NCI-H526 (cell line): ENCODE measurements at regions not wholly inside any gene's neighbourhood (a gene's known extent, or its start where the extent isn't known, plus 50 kb on each side); places are given as distances from the start of the nearest gene placed in this dataset.

ENCODE experiments used
- DNase-seq, 2 experiments: peaks; one replicate each; lab custom pipeline; 2025; lab: John Stamatoyannopoulos, UW

DNA sequence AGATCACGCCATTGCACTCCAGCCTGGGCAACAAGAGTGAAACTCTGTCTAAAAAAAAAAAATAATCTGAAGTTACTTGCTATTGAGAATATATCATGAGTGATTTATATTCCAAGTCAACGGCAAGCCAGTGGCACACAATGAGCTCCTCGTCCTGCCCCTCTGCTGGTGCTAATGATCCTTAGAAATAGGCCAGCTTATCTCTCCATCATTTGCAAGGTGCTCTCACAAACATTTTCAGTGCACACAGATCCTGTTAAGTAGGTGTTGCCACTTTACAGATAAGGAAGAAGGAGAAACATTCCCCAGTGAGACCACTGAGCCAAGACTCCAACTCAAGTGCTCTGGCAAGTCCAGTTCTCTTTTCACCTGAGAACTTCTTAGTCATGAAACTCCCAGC lies 91.3 kb upstream of the GPR45 start:
- DNase-seq, result no peak

DNA sequence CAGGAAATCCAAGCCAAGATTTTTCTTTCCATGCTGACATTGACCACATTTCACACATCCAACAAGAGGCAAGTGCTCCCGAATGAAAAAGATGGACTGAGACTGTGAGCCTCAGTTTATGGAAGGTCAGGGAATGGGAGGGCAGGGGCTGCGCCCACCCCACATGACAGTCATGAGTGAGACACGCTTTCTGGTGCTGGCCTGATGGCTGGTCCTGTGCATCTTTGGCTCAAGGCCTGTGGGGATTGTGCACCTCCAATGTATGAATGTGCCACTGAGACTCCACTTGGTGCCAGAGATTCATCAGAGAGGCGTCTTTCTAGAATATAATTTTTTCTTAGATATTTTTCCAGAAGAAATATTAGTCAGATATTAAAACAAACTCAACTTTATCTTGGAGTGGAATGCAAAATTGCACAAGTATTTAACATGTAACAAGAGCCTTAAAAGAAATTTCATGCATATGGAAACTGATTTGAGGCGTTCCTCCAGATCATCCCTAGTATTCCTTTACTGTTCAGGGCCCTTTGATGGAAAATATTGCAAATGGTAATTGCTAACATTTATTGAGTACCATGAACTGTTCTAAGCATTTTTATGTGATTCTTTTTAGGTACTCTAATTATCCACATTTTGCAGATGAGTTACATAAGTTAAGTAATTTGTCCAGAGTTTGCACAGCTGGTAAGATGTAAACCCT lies 87.3 kb upstream of the GPR45 start:
- DNase-seq, result no peak

DNA sequence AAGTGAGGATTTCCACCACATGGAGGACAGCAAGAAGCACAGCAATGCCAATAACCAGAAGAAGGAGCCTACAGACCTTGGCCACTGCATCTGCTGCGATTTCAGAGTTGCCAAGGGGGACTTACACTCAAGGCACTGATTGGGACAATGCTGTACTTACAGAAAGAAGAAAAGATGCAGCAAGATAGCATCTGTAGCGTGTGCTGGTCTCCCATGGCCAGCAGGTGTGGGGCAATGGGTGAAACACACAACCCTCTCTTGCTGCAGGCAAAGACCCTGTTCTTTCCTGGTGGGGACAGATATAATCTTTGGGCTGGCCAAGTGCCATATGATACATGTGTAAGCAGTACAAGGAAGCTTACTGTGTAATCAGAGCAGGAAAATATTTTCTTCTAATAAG lies 85.4 kb upstream of the GPR45 start:
- no peak for DNase-seq

DNA sequence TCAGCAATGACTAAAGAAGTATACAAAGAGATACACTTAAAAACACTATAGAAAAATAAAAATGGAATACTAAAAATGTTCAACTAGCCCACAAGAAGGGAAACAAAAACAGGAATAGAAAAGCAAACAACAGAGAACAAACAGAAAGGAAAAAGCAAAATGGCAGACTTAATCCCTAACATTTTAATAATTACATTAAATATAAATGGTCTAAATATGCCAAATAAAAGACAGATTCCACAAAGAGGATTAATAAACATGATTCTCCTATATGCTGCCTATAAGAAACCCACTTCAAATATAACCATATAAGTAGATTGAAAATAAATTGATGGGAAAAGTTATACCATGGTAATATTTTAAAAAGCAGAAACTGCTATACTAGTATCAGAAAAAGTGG lies 83.5 kb upstream of the GPR45 start:
- no peak for DNase-seq

DNA sequence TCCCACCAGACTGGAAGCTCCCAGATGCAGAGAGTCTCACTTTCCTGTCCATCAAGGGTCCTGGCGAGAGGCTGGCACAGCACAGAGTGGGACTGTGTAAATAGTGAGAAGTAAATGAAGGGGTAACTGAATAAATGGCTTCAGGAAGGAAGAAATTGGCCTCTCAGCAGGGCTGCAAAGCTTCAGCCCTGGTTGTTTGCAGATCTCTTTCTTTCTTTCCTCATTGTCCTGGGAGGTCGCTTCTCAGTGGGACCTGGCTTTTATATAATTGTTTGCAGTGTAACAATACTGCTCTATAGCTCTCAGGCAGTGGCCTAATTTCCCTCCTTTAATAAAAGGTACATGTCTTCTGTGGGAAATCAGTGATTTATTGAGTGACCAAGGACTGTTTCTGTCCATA lies 74.9 kb upstream of the GPR45 start:
- DNase-seq, result no peak

DNA sequence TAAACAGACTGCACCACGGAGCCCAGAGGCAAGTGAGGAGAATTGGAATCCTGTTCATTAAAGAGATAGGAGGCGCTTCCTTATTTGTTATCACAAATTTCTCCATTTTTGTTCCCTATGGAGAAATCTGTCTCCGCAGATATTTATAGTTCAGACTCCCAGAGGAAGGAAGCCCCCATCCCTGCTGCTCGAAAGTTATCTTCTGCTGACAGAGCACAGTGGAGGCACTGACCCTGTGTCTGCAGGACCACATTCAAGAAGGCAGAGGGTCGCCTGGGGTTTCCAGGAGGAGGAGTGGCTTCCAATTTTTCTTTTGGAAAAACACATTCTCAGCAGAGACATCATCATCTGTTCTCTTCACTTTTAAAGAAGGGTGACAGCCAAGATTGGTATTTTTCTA lies 73.0 kb upstream of the GPR45 start:
- no peak for DNase-seq

DNA sequence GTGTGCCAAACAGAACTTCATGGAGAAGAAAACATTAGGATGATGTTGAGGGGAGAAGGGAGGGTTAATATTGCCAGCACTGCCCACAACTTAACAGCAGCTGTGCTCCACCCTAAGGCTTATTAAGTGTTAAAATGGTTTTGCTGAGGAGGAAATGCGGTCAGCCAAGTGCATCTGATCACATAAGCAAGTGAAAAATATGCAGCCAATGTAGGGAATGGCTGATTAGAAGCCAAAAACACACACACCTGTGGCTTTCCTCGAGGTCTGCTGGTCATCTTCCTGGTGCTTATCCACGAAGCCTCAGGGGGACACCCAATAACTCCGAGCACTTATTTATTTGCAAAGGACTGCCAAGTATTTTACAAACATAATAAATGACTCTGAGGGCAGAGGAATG lies 66.3 kb upstream of the GPR45 start:
- no peak for DNase-seq

DNA sequence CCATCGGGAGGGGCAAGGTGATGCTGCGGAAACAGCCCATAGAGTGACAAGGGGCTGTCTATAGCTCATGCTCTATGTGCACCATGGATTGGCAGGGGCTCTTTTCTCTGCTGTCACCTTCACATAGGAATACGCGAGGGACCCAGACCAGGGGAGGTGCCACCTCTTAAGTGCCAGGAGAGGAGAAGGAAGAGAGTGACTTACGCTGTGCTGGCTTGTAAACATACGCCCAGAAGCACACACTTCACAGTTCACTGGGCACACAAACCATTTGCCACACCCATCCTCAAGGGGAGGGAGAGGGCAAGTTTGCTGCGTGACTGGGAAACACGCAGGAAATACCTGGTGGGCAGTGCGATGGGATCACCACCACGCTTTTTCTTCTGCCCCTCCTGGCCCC lies 65.1 kb upstream of the GPR45 start:
- DNase-seq, result peak in 1 of 2 experiments; percentile 42

DNA sequence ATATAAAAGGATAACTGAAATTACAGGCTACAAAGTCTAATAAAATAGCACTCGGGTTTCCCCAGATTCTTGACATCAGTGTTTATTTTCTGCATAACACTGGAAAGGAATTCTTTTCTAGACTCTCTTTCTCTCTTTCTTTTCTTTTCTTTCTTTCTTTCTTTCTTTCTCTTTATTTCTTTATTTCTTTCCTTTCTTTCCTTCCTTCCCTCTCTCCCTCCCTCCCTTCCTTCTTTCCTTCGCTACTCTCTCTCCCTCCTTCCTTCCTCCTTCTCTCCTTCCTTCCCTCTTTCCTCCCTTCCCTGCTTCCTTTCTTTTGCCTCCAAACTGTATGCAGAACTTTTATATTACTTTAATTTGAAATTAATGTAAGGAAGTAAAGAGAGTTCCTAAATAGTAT lies 64.5 kb upstream of the GPR45 start:
- DNase-seq, result no peak

DNA sequence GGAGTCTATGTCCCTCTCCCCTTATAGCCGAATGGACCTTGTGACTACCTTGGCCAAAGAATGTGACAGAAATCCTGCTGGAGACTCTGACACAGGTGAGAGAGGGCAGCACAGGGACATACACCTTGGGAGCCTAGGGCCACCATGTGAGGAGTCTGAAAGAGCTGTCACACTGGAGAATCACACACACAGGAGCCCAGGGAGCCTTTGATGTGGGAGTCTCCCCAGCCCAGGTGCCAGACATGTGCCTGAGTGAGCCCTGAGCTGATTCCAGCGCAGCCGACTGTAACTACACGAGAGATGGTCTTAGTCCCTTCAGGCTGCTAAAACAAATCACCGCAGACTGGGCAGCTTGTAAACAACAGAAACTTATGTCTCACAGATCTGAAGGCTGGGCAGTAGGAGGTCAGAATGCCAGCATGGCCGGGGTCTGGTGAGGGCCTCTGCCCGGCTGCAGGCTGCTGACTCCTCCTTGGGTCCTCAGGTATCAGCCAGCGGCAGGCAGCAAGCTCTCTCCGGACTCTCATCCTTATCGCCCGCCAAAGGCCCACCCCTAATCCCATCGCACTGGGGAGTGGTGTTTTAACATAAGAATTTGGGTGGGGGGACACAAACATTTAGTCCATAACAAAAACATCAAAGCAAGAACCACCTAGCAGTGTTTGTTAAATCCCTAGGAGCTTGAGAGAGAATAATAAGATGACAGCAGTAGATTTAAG lies 63.8 kb upstream of the GPR45 start:
- peak in 1 of 2 experiments; percentile 6 for DNase-seq

DNA sequence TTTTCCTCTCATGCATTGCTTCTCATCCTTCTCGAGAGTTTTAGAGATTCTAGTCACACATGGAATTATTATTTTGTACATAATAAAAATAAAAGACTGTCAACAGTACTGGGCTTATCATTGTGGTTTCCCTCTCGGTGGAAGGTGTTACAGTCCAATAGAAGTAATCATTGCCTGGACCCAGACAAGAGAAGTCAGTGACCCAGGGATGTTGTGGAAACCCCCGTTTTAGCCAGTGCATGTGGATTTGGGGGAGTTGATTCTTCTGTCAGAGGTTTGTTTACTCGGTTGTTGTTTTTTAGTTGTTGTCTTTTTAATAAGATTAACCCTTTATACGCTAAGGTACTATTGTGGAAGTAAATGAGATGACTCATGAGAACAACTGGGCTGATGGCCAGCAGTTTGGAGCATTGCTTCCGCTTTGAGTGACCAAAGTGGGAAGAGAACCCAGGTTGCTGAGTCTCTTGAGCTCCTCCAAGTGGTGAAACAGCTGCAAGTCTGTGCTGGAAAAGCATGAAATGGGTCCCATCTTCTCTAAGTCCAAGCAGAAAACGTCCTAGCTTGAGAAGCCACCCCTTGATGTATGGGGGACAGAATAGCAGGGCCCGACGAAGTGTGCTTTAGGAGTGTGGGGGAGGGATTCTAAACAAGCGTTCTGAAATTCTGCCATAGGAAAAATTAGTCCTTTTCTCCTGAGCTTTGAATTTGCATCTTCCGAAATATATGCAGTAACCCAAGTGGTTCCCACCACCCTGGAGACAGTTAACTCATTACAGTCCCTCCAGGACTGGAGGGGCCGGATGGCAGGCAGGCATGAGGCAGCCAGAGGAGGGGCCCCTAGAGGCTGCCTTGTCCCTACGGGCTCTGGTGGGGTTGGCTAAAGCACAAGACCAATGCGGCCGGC lies 61.8 kb upstream of the GPR45 start:
- peak in 1 of 2 experiments; percentile 35 for DNase-seq

DNA sequence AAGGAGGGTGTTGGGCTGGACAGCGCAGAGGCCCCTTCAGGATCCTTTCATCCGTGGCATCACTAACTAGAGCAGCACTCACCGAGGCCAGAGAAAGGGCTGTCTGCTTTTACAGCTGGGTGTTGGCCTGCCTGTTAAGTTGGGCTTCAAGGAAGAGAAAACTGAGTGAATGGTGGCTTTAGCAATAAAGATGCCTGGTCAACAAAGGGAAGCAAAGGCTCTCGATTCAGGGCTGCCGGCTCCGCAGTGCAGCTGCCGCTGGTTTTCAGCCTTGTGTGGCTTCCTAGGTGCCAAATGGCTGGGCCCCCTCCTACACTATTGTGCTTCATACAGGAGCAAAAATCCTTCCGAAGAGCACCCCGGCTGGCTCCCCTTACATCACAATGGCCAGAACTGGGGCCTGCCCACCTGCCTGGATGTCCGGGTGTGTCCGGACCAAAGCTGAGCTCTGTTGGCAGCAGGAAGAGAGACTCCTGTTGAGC lies 61.0 kb upstream of the GPR45 start:
- no peak for DNase-seq

DNA sequence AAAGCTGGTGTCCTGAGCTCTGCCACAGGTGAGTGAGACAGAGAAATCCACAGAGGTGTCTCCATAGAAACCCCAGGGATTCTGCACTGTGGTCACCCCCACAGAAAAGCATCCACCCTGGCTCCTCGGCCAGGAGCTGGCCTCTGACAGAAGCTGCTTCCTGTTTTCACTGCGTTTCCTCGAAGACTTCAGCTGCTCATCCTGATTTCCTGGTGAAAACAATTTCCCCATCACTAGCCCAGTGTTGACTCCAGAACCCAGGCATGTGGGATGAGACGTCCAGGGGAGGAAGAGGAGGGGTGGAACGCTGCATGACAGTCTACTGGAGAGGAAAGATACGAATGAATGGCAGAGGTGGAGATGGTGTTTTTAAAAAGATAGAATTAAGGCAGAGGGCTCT lies 60.3 kb upstream of the GPR45 start:
- DNase-seq, result no peak

DNA sequence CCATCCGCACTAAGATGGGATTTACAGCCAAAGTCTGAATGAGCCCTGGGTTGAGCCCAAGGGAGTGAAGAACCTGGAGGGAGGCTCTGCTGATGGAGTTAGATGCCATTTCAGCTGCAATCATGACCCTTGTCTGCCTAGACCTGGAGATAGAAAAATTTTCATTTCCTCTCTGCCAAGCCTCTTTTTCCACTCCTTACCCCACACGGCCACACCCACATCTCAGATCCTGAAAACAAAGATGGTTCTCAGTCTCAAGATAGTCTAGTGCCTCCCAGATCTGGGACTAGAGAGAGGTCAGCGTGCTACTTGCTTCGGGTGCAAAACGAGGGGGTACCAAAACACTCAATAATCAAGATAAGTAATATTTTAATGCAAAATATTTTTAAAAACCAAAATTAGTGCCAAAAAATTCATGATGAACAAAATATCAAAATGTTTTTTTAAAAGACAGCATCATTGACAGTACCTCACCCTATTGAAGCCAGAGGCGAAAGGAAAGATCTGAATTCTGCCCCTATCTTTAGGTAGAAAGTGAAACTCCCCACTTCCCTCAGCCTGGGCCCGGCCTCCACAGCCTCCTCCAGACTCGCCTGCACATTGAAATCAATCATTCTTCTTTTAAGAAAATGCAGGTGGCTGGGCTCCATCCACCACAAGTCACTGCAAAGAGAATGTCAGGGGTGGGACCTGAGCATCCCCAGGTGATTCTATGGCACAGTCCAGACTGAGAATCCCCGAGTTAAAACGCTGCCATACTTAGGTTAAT lies 57.8 kb upstream of the GPR45 start:
- DNase-seq, result no peak

DNA sequence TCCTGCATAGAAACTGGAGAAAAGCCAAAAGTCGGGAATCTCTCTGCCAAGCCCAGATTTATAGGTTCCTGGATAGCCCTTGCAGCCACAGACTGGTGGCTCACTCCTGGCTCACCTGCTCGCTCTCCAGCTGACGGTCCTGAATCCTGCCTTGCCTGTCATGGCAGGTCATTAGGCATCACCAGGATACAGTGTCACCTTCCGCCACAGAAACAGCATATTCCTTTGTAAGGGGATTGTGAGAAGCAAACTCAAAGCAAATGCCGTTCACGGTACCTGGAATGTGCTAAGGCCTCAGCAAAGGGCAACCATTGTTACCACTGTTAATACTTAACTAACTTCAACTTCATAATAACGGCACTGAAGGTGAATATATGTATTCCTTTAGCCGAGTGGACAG lies 57.1 kb upstream of the GPR45 start:
- no peak for DNase-seq

DNA sequence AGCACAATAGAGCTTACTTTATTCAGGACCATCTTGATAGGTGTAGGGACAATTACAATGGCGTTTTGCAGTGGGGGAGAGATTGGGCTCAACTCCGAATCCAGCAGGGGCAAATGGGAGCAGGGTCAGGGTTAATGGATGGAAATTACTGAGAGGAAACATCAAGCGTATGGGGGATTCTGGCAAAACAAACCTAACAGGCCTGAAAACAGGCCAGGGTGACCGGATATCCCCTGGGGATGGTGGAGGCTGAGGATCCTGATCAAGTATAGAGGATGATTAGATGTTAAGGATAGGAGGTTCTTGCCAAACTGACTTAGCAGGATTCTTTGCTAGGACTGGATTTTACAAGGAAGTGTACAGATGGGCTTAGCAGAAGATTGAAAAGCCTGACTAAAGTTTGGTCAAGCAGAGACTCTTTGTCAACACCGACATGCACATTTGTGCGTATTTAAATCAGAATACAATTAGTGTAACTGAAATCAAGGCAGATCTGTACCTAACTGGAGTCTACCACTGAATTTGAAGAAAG lies 54.5 kb upstream of the GPR45 start:
- no peak for DNase-seq

DNA sequence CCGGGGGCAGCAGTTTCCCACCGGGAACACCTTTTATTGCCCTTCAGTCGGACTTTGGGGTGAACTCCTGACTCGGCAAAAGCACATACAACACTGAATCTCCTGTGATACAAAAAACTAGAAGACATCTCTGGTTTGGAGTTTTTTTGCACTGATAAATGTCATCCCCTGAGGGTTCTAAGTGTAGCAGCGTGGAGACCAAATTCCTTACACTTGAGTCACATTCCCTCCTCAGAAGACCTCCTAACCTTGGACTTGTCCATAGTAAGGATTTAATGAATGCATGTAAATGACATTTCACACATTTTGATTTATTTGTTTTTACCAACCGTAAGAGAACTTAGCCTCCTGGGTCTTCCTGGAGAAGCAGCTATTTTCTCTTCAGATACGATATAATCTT lies 54.0 kb upstream of the GPR45 start:
- DNase-seq, result no peak

DNA sequence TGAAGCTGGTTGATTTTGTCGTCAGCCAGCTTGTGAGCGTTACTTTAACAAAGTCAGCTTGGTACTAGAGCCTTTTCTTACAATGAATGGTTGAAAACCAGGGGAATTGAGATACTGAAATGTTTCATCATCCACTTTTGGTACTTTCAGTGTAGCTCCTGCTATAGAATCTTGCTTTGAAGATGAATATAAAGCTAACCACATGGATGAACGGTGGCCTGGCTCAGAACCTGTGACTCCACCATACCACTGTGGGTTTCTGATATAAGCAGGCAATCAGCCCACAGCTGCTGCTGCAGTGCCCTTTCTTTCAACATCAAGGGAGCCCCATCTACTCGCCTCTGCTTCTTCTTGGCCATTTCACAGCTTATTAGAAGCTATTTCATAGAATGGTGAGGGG lies 53.2 kb upstream of the GPR45 start:
- no peak for DNase-seq
